ENCODE measurements at regions not wholly inside any gene's neighbourhood (a gene's known extent, or its start where the extent isn't known, plus 50 kb on each side); places are given as distances from the start of the nearest gene placed in this dataset.

- TF ChIP-seq CTCF (IDR thresholded peaks at IDR 0.05): no peak
- no peak for TF ChIP-seq EP300 (IDR thresholded peaks at IDR 0.05)
- no peak for TF ChIP-seq POLR2A (IDR thresholded peaks at IDR 0.05)
- TF ChIP-seq POLR2AphosphoS5 (IDR thresholded peaks at IDR 0.05): no peak
Observed at GRCh38 chr12:78645956-78646355, 218.6 kb upstream of the SYT1 start.

Measured in suprapubic skin (tissue), 4 donors.